Peyer's patch (tissue), 4 donors: ENCODE measurements at regions not wholly inside any gene's neighbourhood (a gene's known extent, or its start where the extent isn't known, plus 50 kb on each side); places are given as distances from the start of the nearest gene placed in this dataset.

ENCODE experiments used
- POLR2A ChIP-seq, 2 donors: fragments of 450-650 bp; IDR thresholded peaks; one replicate each; pipeline ENCODE4 v1.5.1; 2017; ENCODE audit warnings: antibody characterized with exemption in 2 of 2, mild to moderate bottlenecking in 2 of 2, moderate library complexity in 2 of 2
- TF ChIP-seq, protein P1 (sequence below), 6 experiments: fragments of 450-650 bp in 4 of 6; fragments of 200-600 bp in 2 of 6; sonication (generic) in 1 of 6; IDR thresholded peaks; one replicate each; pipeline ENCODE4 v1.5.1; 2017 to 2019; ENCODE audit warnings: antibody characterized with exemption in 6 of 6, mild to moderate bottlenecking in 3 of 6, moderate library complexity in 1 of 6

DNA sequence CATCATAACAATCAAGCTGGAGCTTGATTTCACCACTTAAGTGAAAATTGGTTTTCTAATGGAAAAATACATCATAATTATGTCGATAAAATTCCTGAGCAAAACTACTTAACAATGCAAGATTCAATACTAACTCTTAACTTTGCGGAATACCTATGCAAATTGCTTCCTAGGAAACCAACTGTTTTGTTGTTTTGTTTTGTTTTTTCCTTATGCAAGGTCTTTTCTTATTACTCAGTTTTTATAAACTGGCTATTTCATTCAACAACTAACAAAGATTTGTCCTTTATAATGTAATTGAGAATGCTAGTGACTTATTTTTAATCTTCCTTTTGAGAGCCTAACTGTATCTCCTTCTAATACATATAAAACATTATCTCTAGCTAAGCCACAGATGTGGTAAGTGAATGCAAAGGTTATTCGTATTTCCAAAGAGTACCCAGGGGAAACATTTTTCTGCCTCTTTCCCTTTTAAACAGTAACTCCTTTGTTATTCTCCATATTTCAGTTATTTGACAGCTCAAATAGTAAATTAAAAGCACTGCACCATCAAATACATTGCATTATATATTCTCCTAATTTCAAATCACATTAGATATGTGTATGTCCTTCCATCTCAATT, 609.4 kb downstream of the SLCO4C1 start:
- TF ChIP-seq, protein P1, sequence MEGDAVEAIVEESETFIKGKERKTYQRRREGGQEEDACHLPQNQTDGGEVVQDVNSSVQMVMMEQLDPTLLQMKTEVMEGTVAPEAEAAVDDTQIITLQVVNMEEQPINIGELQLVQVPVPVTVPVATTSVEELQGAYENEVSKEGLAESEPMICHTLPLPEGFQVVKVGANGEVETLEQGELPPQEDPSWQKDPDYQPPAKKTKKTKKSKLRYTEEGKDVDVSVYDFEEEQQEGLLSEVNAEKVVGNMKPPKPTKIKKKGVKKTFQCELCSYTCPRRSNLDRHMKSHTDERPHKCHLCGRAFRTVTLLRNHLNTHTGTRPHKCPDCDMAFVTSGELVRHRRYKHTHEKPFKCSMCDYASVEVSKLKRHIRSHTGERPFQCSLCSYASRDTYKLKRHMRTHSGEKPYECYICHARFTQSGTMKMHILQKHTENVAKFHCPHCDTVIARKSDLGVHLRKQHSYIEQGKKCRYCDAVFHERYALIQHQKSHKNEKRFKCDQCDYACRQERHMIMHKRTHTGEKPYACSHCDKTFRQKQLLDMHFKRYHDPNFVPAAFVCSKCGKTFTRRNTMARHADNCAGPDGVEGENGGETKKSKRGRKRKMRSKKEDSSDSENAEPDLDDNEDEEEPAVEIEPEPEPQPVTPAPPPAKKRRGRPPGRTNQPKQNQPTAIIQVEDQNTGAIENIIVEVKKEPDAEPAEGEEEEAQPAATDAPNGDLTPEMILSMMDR (IDR thresholded peaks at IDR 0.05), result no peak
- TF ChIP-seq POLR2A (IDR thresholded peaks at IDR 0.05), result no peak
